HEK293 (cell line): ENCODE measurements at regions not wholly inside any gene's neighbourhood (a gene's known extent, or its start where the extent isn't known, plus 50 kb on each side); places are given as distances from the start of the nearest gene placed in this dataset.

Experiments
- CTCF ChIA-PET: fragments of 350-600 bp; formaldehyde crosslinking; extraction: SDS; loops from one replicate; lab custom pipeline; 2021; ENCODE audit warnings: antibody characterized with exemption; lab: Yijun Ruan, JAX
- POLR2A ChIA-PET: fragments of 300-600 bp; formaldehyde crosslinking; extraction: SDS; loops from one replicate; lab custom pipeline; 2020; ENCODE audit warnings: antibody characterized with exemption, inconsistent platforms; lab: Yijun Ruan, JAX
- H3K27ac ChIP-seq: fragments of 200-500 bp; sonication (Bioruptor generic); 2 replicates; pipeline ENCODE4 v1.5.1; 2014; ENCODE audit warnings: low read depth, low read length, control low read depth, inconsistent platforms; ENCODE audit errors: extremely low read depth
- H3K36me3 ChIP-seq, 2 experiments: fragments of 200-500 bp in 1 of 2; sonication (Bioruptor generic) in 1 of 2; 1 replicate in 1 of 2; 2 replicates in 1 of 2; pipeline ENCODE4 v1.5.1; 2014 to 2017; ENCODE audit warnings: inconsistent platforms in 2 of 2, low read length in 2 of 2; ENCODE audit not compliant: control insufficient read depth in 2 of 2, insufficient read depth in 1 of 2
- H3K4me1 ChIP-seq: fragments of 200-500 bp; sonication (Bioruptor generic); 2 replicates; pipeline ENCODE4 v1.5.1; 2014; ENCODE audit warnings: mild to moderate bottlenecking, low read length, inconsistent platforms; ENCODE audit not compliant: control insufficient read depth, insufficient read depth
- H3K4me3 ChIP-seq: 2 replicates; pipeline ENCODE4 v1.5.1; 2011; ENCODE audit warnings: low read depth, mild to moderate bottlenecking, control low read depth, low read length, moderate library complexity
- H3K9me3 ChIP-seq: fragments of 200-500 bp; sonication (Bioruptor generic); 2 replicates; pipeline ENCODE4 v1.5.1; 2014; ENCODE audit warnings: low read depth, low read length, inconsistent platforms; ENCODE audit not compliant: control insufficient read depth, insufficient read depth
- EGR2 ChIP-seq: fragments of 450-650 bp; formaldehyde crosslinking; IDR thresholded peaks from 2 replicates; pipeline ENCODE4 v1.5.1; 2016; ENCODE audit warnings: low read depth, missing biosample characterization, missing genetic modification characterization
- MYNN ChIP-seq: fragments of 450-650 bp; formaldehyde crosslinking; IDR thresholded peaks from 2 replicates; pipeline ENCODE4 v1.5.1; 2016; ENCODE audit warnings: missing biosample characterization, missing genetic modification characterization, borderline replicate concordance
- OSR2 ChIP-seq: fragments of 450-650 bp; formaldehyde crosslinking; IDR thresholded peaks from 2 replicates; pipeline ENCODE4 v1.5.1; 2016; ENCODE audit warnings: missing biosample characterization, missing genetic modification characterization
- RBAK ChIP-seq: fragments of 450-650 bp; formaldehyde crosslinking; IDR thresholded peaks from 2 replicates; pipeline ENCODE4 v1.5.1; 2016; ENCODE audit warnings: missing biosample characterization, missing genetic modification characterization
- TCF7L2 ChIP-seq: IDR thresholded peaks from 2 replicates; pipeline ENCODE4 v1.6.1; 2011; ENCODE audit warnings: low read depth, mild to moderate bottlenecking, inconsistent platforms, low read length, moderate library complexity, borderline replicate concordance
- YY2 ChIP-seq: fragments of 450-650 bp; formaldehyde crosslinking; IDR thresholded peaks from 2 replicates; pipeline ENCODE4 v1.5.1; 2016; ENCODE audit warnings: missing biosample characterization, missing genetic modification characterization
- ZBTB17 ChIP-seq: fragments of 450-650 bp; formaldehyde crosslinking; IDR thresholded peaks from 2 replicates; pipeline ENCODE4 v1.5.1; 2016; ENCODE audit warnings: missing biosample characterization, missing genetic modification characterization
- ZFP41 ChIP-seq: fragments of 450-650 bp; formaldehyde crosslinking; IDR thresholded peaks from 2 replicates; pipeline ENCODE4 v1.5.1; 2016; ENCODE audit warnings: missing biosample characterization, missing genetic modification characterization, borderline replicate concordance
- ZNF121 ChIP-seq: fragments of 450-650 bp; formaldehyde crosslinking; IDR thresholded peaks from 2 replicates; pipeline ENCODE4 v1.5.1; 2016; ENCODE audit warnings: missing biosample characterization, missing genetic modification characterization
- ZNF133 ChIP-seq: fragments of 450-650 bp; formaldehyde crosslinking; IDR thresholded peaks from 2 replicates; pipeline ENCODE4 v1.5.1; 2016; ENCODE audit warnings: missing biosample characterization, missing genetic modification characterization
- ZNF138 ChIP-seq: fragments of 450-650 bp; formaldehyde crosslinking; IDR thresholded peaks from 2 replicates; pipeline ENCODE4 v1.5.1; 2016; ENCODE audit warnings: missing biosample characterization, missing genetic modification characterization, borderline replicate concordance
- ZNF146 ChIP-seq: fragments of 450-650 bp; formaldehyde crosslinking; IDR thresholded peaks from 2 replicates; pipeline ENCODE4 v1.5.1; 2016; ENCODE audit warnings: missing biosample characterization, missing genetic modification characterization
- ZNF24 ChIP-seq: fragments of 450-650 bp; formaldehyde crosslinking; IDR thresholded peaks from 2 replicates; pipeline ENCODE4 v1.5.1; 2016; ENCODE audit warnings: missing biosample characterization, missing genetic modification characterization
- ZNF248 ChIP-seq: fragments of 450-650 bp; formaldehyde crosslinking; IDR thresholded peaks from 2 replicates; pipeline ENCODE4 v1.5.1; 2017; ENCODE audit warnings: missing biosample characterization, missing genetic modification characterization
- ZNF350 ChIP-seq: fragments of 450-650 bp; formaldehyde crosslinking; IDR thresholded peaks from 2 replicates; pipeline ENCODE4 v1.5.0; 2017; ENCODE audit warnings: missing biosample characterization, mild to moderate bottlenecking, missing genetic modification characterization
- ZNF555 ChIP-seq: fragments of 450-650 bp; formaldehyde crosslinking; conservative IDR thresholded peaks from 2 replicates; pipeline ENCODE4 v1.5.1; 2017; ENCODE audit warnings: missing biosample characterization, mild to moderate bottlenecking, missing genetic modification characterization, inconsistent platforms
- ZNF677 ChIP-seq: fragments of 450-650 bp; IDR thresholded peaks from 2 replicates; pipeline ENCODE4 v1.5.0; 2018; ENCODE audit warnings: missing biosample characterization, mild to moderate bottlenecking, missing genetic modification characterization, moderate library complexity
- ZNF701 ChIP-seq: fragments of 450-650 bp; formaldehyde crosslinking; IDR thresholded peaks from 2 replicates; pipeline ENCODE4 v1.5.1; 2016; ENCODE audit warnings: missing biosample characterization, missing genetic modification characterization
- TF ChIP-seq, protein P1 (sequence below): fragments of 450-650 bp; formaldehyde crosslinking; conservative IDR thresholded peaks from 2 replicates; pipeline ENCODE4 v1.5.1; 2016; ENCODE audit warnings: low read depth, missing biosample characterization, missing genetic modification characterization
- TF ChIP-seq, protein P2 (sequence below): fragments of 450-650 bp; formaldehyde crosslinking; IDR thresholded peaks from 2 replicates; pipeline ENCODE4 v1.5.1; 2017; ENCODE audit warnings: missing biosample characterization, missing genetic modification characterization
- TF ChIP-seq, protein P3 (sequence below): fragments of 450-650 bp; formaldehyde crosslinking; IDR thresholded peaks from 2 replicates; pipeline ENCODE4 v1.5.1; 2016; ENCODE audit warnings: missing biosample characterization, missing genetic modification characterization

DNA sequence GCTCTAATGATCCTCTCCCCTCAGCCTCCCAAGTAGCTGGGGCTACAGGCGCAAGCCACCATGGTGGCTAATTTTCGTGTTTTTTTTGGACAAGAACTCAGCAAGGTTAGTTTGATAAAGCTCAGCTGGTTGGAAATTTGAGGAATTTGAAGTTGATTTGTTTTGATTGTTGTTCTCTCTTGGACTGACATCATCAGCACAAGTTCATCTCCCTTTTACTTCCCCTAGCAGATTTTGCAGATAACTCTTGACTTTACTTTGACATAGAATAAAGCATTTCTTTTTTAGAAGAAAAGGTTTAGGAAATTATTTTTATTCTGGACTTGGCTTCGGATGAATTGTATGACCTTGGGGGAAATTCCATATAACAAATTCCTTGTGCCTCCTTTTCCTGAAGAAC, 74.9 kb upstream of the DLX2 start (continued):
- TF ChIP-seq, protein P1, sequence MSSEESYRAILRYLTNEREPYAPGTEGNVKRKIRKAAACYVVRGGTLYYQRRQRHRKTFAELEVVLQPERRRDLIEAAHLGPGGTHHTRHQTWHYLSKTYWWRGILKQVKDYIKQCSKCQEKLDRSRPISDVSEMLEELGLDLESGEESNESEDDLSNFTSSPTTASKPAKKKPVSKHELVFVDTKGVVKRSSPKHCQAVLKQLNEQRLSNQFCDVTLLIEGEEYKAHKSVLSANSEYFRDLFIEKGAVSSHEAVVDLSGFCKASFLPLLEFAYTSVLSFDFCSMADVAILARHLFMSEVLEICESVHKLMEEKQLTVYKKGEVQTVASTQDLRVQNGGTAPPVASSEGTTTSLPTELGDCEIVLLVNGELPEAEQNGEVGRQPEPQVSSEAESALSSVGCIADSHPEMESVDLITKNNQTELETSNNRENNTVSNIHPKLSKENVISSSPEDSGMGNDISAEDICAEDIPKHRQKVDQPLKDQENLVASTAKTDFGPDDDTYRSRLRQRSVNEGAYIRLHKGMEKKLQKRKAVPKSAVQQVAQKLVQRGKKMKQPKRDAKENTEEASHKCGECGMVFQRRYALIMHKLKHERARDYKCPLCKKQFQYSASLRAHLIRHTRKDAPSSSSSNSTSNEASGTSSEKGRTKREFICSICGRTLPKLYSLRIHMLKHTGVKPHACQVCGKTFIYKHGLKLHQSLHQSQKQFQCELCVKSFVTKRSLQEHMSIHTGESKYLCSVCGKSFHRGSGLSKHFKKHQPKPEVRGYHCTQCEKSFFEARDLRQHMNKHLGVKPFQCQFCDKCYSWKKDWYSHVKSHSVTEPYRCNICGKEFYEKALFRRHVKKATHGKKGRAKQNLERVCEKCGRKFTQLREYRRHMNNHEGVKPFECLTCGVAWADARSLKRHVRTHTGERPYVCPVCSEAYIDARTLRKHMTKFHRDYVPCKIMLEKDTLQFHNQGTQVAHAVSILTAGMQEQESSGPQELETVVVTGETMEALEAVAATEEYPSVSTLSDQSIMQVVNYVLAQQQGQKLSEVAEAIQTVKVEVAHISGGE (tag by site-specific recombination): no peak
- TF ChIP-seq, all 188 proteins: peak for 0

DNA sequence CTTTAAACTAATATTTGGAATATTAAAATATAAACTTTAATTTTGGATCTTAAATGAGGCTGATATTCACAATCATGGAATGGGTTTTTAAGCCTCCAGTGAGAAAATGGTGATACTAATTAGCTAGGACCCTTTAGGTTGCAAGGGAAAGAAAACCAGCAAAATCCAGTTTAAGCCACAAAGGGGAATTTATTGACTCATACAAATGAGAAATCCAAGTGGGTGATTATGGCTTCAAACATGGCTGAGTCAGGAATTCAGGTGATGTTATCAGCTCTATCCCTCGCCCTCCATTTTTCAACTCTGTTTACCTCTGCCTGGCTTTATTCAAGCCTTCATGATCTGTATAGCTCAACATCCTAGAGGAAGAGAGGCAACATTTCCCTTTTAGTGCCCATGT, 75.3 kb upstream of the DLX2 start:
- Histone ChIP-seq H3K36me3 (no peaks in the 10 kb centered on the region), H3K27ac (no peak overlapping the region), H3K4me1 (peaks cover 2% of the 10 kb centered on the region; the same call in 1 of the 2 replicates), H3K4me3 (no peak overlapping the region)
- POLR2A ChIA-PET: no interaction called here
- TF ChIP-seq YY2 (tag by site-specific recombination): peak; percentile 33; the same call in 1 of the 2 replicates
- TF ChIP-seq ZNF133 (tag by site-specific recombination): no peak
- TF ChIP-seq, all 188 proteins: peak for 1
- CTCF ChIA-PET: interaction anchor here (0.6 to 2.9 kb wide), 3 partner anchors 199 to 288 kb away, joined by 4 to 24 read pairs (median 13); no protein-coding TSS in a partner anchor
- H3K9me3 ChIP-seq: no peaks in the 10 kb centered on the region

DNA sequence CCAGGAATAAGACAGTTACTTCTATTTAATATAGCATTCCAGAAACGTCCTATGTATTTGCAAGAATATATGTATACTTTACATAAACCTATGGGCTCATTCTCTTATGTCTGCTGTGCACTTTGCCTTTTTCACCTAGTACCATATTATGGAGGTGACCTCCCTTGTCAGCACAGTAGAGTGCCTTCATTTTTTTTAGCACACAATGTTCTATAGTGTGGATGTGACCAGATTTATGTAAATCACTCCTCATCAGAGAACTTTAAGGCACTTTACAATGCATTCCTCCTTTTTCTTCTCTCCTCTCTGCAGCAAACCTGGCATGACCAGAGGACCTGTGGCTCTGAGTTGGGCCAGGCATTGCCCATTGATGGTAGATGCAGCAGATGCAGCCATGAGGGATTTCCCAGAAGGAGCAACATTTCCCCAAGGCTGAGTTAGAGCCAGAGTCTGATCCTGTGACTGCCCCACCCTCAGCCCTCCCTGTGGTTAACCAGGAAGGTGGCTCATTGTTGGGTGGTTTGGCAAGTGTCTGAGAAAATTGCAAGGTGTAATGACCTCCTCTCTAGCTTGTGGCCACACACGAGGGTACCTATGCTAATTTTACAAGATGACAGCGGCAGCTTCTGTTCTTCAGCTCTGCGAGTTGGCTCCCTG, 76.5 kb upstream of the DLX2 start:
- Histone ChIP-seq H3K4me3 (no peak overlapping the region), H3K9me3 (no peaks in the 10 kb centered on the region), H3K4me1 (peaks cover 2% of the 10 kb centered on the region; the same call in 1 of the 2 replicates), H3K27ac (no peak overlapping the region), H3K36me3 (no peaks in the 10 kb centered on the region)
- CTCF ChIA-PET: interaction anchor here (0.6 to 2.9 kb wide), 3 partner anchors 88 to 287 kb away, joined by 3 to 24 read pairs (median 13); no protein-coding TSS in a partner anchor
- TF ChIP-seq ZNF555 (tag by site-specific recombination): no peak
- peak; percentile 77 for TF ChIP-seq ZBTB17 (tag by site-specific recombination)
- POLR2A ChIA-PET: no interaction called here

DNA sequence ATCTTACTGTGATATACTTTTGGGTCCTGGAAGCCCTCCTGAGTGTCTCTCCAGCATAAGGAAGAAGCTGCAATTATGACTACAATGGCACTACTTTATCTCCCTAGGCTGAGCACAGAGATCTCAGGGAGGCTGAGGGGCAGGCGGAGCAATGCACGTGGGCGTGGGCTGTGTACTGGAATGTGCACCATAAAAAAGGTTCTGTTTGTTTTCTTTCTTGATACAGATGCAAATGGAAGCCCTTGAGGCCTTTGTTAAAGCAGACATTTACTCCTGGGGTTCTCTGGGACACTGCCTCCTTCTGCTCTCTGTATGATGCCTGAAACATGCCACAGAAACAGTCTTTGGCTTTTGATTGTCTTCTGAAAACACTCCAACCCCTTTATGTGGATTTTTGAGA, 79.1 kb upstream of the DLX2 start:
- ChIA-PET CTCF (interaction anchor here (0.7 to 1.1 kb wide), 3 partner anchors 143 to 523 kb away, joined by 3 read pairs; no protein-coding TSS in a partner anchor), POLR2A (no interaction called here)
- H3K4me3 ChIP-seq: no peak overlapping the region
- no peak overlapping the region for H3K27ac ChIP-seq
- H3K4me1 ChIP-seq: peaks cover 2% of the 10 kb centered on the region; the same call in 1 of the 2 replicates
- H3K36me3 ChIP-seq: no peaks in the 10 kb centered on the region
- no peaks in the 10 kb centered on the region for H3K9me3 ChIP-seq
- TF ChIP-seq ZNF701 (tag by site-specific recombination): no peak
- TF ChIP-seq ZNF24 (tag by site-specific recombination): no peak
- peak; percentile 48; the same call in 1 of the 2 replicates for TF ChIP-seq EGR2 (tag by site-specific recombination)
- TF ChIP-seq, protein P2, sequence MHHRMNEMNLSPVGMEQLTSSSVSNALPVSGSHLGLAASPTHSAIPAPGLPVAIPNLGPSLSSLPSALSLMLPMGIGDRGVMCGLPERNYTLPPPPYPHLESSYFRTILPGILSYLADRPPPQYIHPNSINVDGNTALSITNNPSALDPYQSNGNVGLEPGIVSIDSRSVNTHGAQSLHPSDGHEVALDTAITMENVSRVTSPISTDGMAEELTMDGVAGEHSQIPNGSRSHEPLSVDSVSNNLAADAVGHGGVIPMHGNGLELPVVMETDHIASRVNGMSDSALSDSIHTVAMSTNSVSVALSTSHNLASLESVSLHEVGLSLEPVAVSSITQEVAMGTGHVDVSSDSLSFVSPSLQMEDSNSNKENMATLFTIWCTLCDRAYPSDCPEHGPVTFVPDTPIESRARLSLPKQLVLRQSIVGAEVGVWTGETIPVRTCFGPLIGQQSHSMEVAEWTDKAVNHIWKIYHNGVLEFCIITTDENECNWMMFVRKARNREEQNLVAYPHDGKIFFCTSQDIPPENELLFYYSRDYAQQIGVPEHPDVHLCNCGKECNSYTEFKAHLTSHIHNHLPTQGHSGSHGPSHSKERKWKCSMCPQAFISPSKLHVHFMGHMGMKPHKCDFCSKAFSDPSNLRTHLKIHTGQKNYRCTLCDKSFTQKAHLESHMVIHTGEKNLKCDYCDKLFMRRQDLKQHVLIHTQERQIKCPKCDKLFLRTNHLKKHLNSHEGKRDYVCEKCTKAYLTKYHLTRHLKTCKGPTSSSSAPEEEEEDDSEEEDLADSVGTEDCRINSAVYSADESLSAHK (tag by site-specific recombination): 0 out of 2 replicates have a peak, but pooled peaks have one; percentile 47
- TF ChIP-seq ZNF121 (tag by site-specific recombination): no peak
- TF ChIP-seq ZNF248 (tag by site-specific recombination): no peak
- TF ChIP-seq OSR2: 0 out of 2 replicates have a peak, but pooled peaks have one; percentile 16
- TF ChIP-seq ZNF677: no peak
- TF ChIP-seq TCF7L2: no peak
- TF ChIP-seq ZNF350 (tag by site-specific recombination): no peak
- TF ChIP-seq RBAK (tag by site-specific recombination): no peak
- TF ChIP-seq, protein P3, sequence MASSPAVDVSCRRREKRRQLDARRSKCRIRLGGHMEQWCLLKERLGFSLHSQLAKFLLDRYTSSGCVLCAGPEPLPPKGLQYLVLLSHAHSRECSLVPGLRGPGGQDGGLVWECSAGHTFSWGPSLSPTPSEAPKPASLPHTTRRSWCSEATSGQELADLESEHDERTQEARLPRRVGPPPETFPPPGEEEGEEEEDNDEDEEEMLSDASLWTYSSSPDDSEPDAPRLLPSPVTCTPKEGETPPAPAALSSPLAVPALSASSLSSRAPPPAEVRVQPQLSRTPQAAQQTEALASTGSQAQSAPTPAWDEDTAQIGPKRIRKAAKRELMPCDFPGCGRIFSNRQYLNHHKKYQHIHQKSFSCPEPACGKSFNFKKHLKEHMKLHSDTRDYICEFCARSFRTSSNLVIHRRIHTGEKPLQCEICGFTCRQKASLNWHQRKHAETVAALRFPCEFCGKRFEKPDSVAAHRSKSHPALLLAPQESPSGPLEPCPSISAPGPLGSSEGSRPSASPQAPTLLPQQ: 0 out of 2 replicates have a peak, but pooled peaks have one; percentile 38
- no peak for TF ChIP-seq ZFP41 (tag by site-specific recombination)
- TF ChIP-seq ZBTB17 (tag by site-specific recombination): no peak
- no peak for TF ChIP-seq ZNF146
- TF ChIP-seq ZNF138 (tag by site-specific recombination): no peak
- TF ChIP-seq MYNN (tag by site-specific recombination): no peak
